COLO668 (cell line): ENCODE measurements at regions not wholly inside any gene's neighbourhood (a gene's known extent, or its start where the extent isn't known, plus 50 kb on each side); places are given as distances from the start of the nearest gene placed in this dataset.
"Not testable (repeated sequence)": the region's sequence is repeated elsewhere in the genome, so short reads cannot be mapped to it uniquely, and the experiment has no call there.

Source experiments
- DNase-seq: peaks from one replicate; lab custom pipeline; 2025; ENCODE audit not compliant: unreplicated experiment; lab: John Stamatoyannopoulos, UW

GRCh38 chr17:49898366-49899190 is 50.7 kb upstream of the TAC4 start:
- no peak for DNase-seq

- no peak for DNase-seq
Measured at GRCh38 chr17:49899191-49899485, 51.3 kb upstream of the TAC4 start.

GRCh38 chr17:49899588-49899987 is 51.7 kb upstream of the TAC4 start:
- DNase-seq, result no peak

- DNase-seq, result not testable (repeated sequence)
Measured at GRCh38 chr17:49900801-49901200, 52.9 kb upstream of the TAC4 start.

GRCh38 chr17:49901460-49902331 is 53.8 kb upstream of the TAC4 start:
- no peak for DNase-seq

GRCh38 chr17:49903523-49903922 is 55.7 kb upstream of the TAC4 start:
- DNase-seq, result no peak

GRCh38 chr17:49904893-49905292 is 57.0 kb upstream of the TAC4 start:
- no peak for DNase-seq

GRCh38 chr17:49906531-49907136 is 58.8 kb upstream of the TAC4 start:
- no peak for DNase-seq

GRCh38 chr17:49907279-49907678 is 59.4 kb upstream of the TAC4 start:
- DNase-seq, result no peak

GRCh38 chr17:49908782-49909714 is 59.9 kb upstream of the DLX4 start:
- no peak for DNase-seq

GRCh38 chr17:49910094-49910857 is 58.7 kb upstream of the DLX4 start:
- DNase-seq, result no peak

GRCh38 chr17:49910858-49911204 is 58.2 kb upstream of the DLX4 start:
- DNase-seq, result no peak

GRCh38 chr17:49911719-49912118 is 57.3 kb upstream of the DLX4 start:
- no peak for DNase-seq

- DNase-seq, result no peak
Measured at GRCh38 chr17:49913226-49914095, 55.5 kb upstream of the DLX4 start.

- peak; percentile 5 for DNase-seq
Measured at GRCh38 chr17:49914096-49914490, 54.9 kb upstream of the DLX4 start.

GRCh38 chr17:49914664-49915063 is 54.3 kb upstream of the DLX4 start:
- DNase-seq, result no peak

GRCh38 chr17:49915260-49915659 is 53.7 kb upstream of the DLX4 start:
- DNase-seq, result no peak

- no peak for DNase-seq
Measured at GRCh38 chr17:49915670-49916069, 53.3 kb upstream of the DLX4 start.

- no peak for DNase-seq
Measured at GRCh38 chr17:49916854-49917515, 52.0 kb upstream of the DLX4 start.
